ENCODE measurements at regions not wholly inside any gene's neighbourhood (a gene's known extent, or its start where the extent isn't known, plus 50 kb on each side); places are given as distances from the start of the nearest gene placed in this dataset.
"Not testable (repeated sequence)": the region's sequence is repeated elsewhere in the genome, so short reads cannot be mapped to it uniquely, and the experiment has no call there.

DNA sequence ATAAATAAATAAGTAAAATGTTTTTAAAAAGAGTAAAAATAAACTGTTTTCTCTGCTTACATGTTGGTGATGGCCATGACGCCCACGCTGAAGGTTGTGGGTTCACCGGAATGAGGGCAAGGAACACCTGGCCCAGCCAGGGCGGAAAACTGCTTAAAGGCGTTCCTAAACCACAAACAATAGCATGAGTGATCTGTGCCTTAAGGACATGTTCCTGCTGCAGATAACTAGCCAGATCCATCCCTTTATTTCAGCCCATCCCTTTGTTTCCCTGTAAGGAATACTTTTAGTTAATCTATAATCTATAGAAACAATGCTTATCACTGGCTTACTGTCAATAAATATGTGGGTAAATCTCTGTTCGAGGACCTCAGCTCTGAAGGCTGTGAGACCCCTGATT is 63.3 kb upstream of the CEP78 start:
- not testable (repeated sequence) for DNase-seq

- no peak for DNase-seq
These were observed 64.2 kb upstream of the CEP78 start for GRCh38 chr9:78171651-78172050.

GRCh38 chr9:78169125-78169524 is 66.8 kb upstream of the CEP78 start:
- DNase-seq: no peak

DNA sequence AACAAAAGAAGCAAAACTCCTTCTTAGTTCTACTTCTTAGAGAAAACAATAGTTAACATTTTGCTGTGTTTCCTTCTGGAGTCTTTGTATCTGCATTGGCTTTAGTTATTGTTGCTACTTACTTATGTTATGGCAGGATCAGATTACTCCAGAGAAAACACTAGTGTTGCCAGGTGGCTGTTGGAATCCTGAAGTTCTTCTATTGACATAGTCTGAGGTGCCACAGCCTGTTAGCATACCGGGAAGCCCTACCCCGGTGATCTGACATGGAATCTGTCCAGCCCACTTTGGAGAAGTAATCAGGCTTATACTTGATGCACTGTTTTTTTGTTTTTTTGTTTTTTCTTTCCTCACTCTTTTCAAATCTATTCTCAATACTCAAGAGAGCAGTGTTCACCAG is 68.5 kb upstream of the CEP78 start:
- no peak for DNase-seq

- DNase-seq: no peak
These were observed 72.0 kb upstream of the CEP78 start for GRCh38 chr9:78163834-78164233.

DNA sequence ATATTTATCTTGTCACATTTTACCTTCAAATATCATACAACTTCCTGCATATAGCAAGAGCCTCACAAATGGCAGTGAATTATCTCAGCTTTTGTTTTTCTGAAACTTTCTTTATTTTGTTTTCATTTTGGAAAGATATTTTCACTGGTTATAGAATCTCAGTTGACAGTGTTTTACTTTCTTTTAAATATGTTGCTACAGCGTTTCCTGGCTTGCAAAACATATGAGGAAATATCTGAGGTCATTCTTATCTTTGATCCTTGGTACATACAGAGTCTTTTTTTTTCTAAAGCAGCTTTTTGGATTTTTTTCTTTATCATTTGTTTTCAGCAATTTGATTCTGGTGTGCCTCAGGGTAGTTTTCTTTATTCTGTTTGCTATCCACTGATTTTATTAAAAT is 77.6 kb upstream of the CEP78 start:
- no peak for DNase-seq

- no peak for DNase-seq
These were observed 84.9 kb upstream of the CEP78 start for GRCh38 chr9:78150983-78151356.

DNA sequence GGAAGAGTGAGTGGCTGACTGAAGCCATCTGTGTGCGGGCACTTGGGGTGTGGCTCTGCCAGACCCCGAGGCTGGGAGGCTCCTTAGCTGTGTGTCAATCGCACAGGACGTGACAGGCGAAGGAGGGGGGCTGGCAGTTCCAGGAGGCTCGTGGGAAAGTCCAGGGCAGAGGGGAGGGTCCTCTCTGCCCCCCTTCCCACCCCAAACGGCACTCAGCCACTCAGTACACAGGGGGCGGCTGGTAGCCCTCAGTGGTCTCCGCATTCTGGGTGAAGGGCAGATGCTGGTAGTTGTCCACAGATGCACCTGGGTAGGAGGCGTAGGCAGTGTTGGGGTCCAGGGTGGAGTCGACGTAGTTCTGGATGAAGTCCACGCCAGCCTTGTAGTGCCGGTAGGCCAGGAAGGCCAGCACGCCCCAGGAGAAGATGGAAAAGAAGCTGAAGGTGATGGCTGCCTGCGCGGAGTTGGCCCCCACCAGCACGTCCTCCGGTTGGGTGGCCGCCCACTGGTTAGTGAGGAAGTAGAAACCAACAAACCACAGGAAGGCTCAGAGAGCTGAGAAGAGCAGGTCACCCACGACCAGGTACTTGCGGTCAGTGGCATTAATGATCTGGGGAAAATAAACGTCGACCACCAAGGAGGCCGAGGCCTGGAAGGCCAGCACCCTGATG is 85.4 kb upstream of the CEP78 start:
- no peak for DNase-seq

DNA sequence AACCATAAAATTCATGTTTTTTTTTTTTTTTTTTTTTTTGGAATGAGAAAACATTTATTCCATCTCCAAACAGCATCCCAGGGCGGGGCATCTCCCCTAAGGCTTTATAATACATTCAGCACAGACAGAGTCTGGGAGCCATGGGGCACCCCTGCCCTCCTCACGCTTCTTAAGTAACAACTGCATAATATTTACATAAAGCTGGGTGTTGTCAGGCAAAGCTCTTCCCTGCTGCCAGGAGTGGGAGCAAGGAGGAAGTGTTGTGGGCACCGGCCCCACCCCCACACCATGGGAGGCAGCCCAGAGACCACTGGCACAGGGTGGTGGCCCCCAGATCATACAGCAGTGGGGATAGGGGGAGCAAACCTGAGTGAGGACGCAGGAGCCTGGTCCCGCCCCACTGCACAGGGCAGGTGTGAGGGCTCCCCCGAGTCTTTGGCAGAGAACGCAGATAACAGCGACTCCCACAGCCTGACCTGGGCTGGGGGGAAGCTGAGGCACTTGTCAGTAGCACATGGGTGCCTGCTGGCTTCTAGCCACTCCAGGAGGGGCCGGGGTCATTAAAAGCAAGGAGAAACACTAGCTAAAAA is 86.1 kb upstream of the CEP78 start:
- DNase-seq: no peak

DNA sequence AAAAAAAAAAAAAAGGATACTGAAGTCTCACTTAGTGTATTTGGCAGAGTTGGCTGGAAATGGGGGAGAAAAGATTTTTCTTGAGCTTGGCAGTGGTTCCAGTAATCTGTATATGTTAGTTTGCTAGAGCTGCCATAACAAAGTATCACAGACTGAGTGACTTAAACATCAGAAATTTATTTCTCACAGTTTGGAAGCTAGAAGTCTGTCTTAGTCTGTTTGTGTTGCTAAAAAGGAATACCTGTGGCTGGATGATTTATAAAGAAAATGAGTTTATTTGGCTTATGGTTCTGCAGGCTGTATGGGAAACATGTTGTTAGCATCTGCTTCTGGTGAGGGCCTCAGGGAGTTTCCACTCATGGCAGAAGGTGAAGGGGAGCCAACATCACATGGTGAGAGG is 89.6 kb upstream of the CEP78 start:
- DNase-seq: no peak

GRCh38 chr9:78144663-78145377 is 91.1 kb upstream of the CEP78 start:
- DNase-seq: no peak

DNA sequence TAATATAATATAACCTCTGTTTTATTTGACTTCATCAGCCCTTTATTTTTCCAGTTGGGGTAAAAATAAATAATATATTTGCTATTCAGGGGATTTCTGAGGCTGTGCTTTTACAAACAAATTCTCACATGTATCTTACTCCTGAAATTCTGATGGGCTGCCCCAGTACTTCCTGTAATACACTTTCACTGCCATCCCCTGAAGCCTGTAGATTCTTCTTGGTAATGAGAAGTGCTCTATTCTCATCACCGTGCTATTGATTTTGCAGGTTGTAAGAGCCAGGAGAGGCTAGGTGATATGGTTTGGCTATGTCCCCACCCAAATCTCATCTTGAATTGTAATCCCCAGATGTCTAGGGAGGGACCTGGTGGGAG is 91.9 kb upstream of the CEP78 start:
- no peak for DNase-seq

DNA sequence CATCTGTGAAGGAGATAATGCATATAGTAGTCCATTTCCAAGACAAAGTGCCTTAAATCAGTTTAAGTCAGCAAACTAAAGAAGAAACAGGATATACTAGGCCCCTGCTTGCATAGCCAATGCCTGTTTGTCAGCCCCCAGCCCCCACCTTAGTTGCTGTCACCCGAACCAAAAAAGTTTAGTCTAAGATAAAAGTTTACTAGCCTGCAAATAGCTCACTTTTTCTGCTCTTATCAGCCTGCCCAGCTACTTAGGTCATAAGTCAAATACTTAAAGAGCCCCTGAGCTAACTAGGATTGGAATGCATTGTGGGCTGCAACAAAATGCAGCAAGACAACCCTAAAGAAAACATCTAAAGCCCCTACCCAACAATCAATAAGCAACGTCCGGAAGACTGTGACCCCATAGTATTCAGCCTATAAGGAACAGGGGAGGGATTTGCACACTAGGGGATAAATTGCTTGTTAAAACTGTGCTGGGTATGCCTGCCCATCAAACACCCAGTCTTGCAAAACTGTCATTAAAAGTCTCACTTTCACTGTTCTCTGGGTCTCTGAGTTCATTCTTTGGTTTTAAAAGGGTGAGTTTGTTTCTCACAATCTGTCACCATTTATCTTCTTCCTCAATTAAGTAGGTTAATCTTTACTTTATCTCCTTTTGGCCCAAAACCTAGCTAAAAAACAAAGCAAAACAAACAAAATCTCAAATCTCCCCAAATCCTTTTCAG is 92.4 kb upstream of the CEP78 start:
- no peak for DNase-seq

DNA sequence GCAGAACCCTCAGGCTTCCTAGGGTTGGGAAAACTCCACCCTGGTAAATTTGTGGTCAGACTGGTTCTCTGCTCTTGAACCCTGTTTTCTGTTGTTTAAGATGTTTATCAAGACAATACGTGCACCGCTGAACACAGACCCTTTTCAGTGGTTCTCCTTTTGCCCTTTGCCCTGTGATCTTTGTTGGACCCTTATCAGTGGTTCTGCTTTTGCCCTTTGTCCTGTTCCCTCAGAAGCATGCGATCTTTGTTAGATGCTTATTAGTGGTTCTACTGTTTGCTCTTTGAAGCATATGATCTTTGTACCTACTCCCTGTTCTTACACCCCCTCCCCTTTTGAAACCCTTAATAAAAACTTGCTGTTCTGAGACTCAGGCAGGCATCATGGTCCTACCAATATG is 93.6 kb upstream of the CEP78 start:
- not testable (repeated sequence) for DNase-seq

DNA sequence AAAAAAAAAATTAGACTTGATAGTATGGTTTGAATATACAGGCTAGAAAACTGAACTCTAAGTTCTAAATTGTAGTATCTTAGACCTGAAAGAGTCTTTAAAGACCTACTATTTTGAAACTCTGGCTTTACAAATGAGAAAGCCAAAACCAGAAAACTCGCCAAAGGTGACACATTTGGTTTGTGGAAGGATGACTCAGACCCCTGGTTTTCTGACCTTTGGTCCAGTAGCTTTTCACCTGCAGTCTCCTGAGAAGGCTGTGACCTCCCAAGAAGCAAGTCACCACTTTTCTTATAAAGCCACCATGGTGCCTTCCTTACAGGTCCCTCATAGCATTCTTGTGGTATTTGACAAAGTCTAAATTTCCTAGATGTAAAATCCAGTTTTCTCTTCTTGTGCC is 102.1 kb upstream of the CEP78 start:
- no peak for DNase-seq

DNA sequence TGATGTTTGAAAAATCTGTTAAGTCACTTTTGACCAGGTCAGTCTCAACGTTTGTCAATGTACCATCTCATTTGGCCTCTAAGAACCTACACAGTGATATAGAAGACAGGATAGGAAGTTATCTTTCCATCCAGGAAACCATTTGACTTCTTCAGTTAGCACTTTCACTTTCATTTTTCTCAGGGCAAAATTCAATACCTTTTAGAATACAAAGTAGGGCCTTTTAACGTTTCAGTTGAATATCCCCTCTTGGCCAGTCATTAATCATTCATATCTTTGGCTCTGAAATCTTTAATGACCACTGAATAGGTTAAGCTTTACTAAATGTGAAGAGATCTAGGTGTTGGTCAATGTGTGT is 101.1 kb upstream of the GNAQ start:
- DNase-seq: peak in 1 of 2 donors; percentile 54

DNA sequence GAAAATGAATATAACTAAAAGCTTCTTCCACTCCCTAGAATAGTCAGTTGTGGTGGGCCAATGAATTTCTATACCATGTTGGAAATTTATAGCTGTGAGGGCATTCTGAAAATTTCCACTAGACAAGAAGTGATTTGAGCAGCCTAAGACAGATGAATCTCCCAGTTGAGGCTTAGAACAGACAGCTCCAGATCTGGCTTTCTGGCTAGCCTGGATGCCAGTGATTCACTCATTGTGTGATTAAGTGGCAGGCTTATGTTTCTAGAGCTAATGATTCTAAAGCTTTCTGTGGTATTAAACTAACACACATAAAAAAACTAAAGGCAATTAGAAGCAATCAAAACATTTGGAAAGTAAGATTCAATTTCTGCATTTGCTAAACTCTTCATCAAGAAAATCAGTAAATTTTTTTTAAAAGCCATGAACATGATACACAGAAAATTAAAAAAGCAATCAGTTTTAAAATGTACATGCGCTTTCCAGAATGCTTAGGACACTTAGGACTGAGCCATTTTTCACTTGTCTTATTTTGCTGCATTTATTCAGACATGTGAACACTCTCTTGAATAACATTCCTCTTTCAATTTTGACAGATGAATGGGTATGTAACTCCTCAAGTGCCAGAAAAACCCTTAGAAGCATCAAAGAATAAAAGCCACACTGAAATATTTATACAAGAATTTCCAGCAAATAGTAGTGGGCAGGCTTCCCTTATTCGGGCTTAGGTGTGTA is 100.5 kb upstream of the GNAQ start:
- no peak for DNase-seq

DNA sequence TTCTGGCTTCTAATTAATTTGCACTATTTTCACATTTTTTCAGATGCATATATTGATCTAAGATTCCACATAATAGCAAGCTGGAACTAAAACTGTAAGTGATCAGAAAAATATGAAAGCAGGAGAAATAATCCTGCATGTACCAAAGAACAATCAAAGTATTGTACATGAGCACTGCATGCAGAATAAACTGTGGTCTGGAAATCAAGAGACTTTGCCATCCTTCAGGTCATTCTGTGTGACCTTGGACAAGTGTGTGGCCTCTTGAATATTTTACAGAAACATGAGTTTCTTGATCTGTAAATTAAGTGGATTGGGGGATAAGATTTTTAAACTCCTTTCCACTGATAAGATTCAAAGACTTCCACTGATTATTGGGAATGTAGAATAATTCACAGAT is 99.2 kb upstream of the GNAQ start:
- DNase-seq: no peak

- no peak for DNase-seq
These were observed 98.4 kb upstream of the GNAQ start for GRCh38 chr9:78130004-78130403.

DNA sequence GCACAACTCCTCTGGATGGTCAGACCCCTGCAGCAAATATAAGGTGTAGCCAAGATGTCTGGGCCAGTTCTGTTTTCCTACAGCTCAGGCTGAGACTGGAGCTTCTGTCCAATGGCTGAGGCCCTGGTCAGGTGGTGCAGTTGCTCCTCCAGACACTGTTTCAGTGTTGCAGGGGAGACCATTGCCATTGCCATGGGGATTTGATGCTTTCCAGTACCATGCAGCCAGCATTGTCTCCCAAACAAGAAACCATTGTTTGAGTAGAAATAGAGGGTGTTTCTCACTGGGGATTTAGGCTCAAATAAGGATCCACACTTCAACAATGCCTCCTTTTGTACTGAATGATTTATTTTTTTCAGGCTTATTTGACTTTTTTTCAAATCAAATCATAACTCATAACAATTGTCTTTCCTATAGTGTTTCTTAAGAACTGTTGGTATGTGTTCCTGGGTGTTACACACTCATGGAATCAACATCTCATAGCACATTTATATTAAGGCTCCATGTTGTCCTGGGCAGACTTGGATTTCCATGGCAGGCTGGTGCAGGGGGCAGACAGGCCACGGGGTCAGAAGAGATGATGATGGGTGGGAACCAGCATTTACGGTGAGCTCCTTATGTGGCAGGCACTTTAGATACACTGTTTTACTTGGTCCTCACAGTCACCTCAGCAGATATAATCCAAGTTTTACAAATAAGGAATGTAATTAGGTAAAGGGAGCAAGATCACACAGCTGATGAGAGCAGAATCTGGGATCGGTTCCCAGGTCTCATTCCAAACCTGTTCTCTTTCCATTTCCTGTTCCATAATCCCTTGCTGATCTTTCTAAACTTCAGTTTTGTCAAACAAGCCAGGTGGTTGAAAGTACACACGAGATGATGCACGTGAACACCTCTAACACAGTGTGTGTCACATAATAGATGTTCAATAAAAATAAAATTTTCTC is 95.9 kb upstream of the GNAQ start:
- DNase-seq: no peak

GRCh38 chr9:78123808-78124207 is 92.2 kb upstream of the GNAQ start:
- no peak for DNase-seq

DNA sequence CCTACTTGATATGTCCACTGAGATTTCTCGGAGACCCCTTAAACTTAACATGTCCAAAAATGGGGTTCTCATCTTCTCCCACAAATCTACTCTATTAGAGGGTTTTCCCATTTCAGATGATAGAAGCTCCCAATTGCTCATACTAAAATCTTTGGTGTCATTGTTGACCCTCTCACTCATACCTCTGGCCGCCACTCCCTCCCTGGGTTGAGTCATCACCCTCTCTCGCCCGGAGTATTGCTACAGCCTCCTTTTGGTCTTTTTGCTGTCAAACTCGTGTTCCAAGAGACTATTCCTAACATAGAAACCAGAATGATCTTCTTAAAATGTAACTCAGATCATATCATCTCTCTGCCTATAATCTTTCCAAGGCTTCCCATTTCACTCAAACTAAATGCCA is 91.0 kb upstream of the GNAQ start:
- no peak for DNase-seq

Data from CD4-positive, alpha-beta T cell treated with Interferon alpha-2 for 1 hour (primary cell).